Transverse colon (tissue), 4 donors: ENCODE measurements at regions not wholly inside any gene's neighbourhood (a gene's known extent, or its start where the extent isn't known, plus 50 kb on each side); places are given as distances from the start of the nearest gene placed in this dataset.
"Not testable (repeated sequence)": the region's sequence is repeated elsewhere in the genome, so short reads cannot be mapped to it uniquely, and the experiment has no call there.

ENCODE experiments used
- DNase-seq: peaks from one replicate; pipeline ENCODE4 v3.0.0-alpha.2; 2019
- H3K27ac ChIP-seq, 4 donors: fragments of 200-600 bp; sonication (generic); 2 replicates each; pipeline ENCODE4 v1.5.1; 2016 to 2018; ENCODE audit warnings: inconsistent platforms in 4 of 4
- H3K27me3 ChIP-seq: fragments of 200-600 bp; sonication (generic); 2 replicates; pipeline ENCODE4 v1.5.1; 2017; ENCODE audit warnings: inconsistent platforms
- H3K36me3 ChIP-seq, 4 donors: fragments of 200-600 bp; sonication (generic); 2 replicates each; pipeline ENCODE4 v1.5.1; 2017 to 2019; ENCODE audit warnings: inconsistent platforms in 4 of 4
- H3K4me1 ChIP-seq, 4 donors: fragments of 200-600 bp; sonication (generic); 2 replicates each; pipeline ENCODE4 v1.5.1; 2017 to 2020; ENCODE audit warnings: inconsistent platforms in 4 of 4
- H3K4me3 ChIP-seq, 4 donors: fragments of 200-600 bp; sonication (generic); 1 replicate in 1 of 4; 2 replicates in 3 of 4; pipeline versions ENCODE4 v1.5.1 to v1.6.1; 2017 to 2019; ENCODE audit warnings: inconsistent platforms in 4 of 4
- H3K9me3 ChIP-seq, 2 donors: fragments of 200-600 bp; sonication (generic); 2 replicates each; pipeline ENCODE4 v1.5.1; 2017 to 2019; ENCODE audit warnings: inconsistent platforms in 2 of 2
- CTCF ChIP-seq, 5 experiments: fragments of 200-600 bp in 3 of 5; fragments of 450-650 bp in 2 of 5; sonication (generic) in 3 of 5; IDR thresholded peaks; 1 replicate in 2 of 5; 2 replicates in 3 of 5; pipeline ENCODE4 v1.5.1; 2016 to 2017; ENCODE audit warnings: antibody characterized with exemption in 5 of 5, inconsistent platforms in 3 of 5, mild to moderate bottlenecking in 2 of 5, moderate library complexity in 1 of 5
- EP300 ChIP-seq: sonication (generic); formaldehyde crosslinking; IDR thresholded peaks from one replicate; pipeline ENCODE4 v1.6.1; 2017; ENCODE audit warnings: antibody characterized with exemption, low read depth
- POLR2A ChIP-seq: fragments of 450-650 bp; IDR thresholded peaks from one replicate; pipeline ENCODE4 v1.6.1; 2016; ENCODE audit warnings: antibody characterized with exemption, mild to moderate bottlenecking, moderate library complexity
- POLR2AphosphoS5 ChIP-seq, 3 donors: sonication (generic); formaldehyde crosslinking; IDR thresholded peaks; one replicate each; pipeline ENCODE4 v1.6.1; 2016; ENCODE audit warnings: antibody characterized with exemption in 3 of 3
- WGBS, 2 donors: methylation state at CpG; one replicate each; pipeline ENCODE4 v1.1.5; 2018; ENCODE audit warnings: low coverage in 1 of 2; 5-methylcytosine and 5-hydroxymethylcytosine counted together
- in situ Hi-C, 4 donors: fragments of 200-750 bp; cut with MboI; loops; one replicate each; pipeline versions ENCODE4 v1.15.0 to v1.15.1; 2017; ENCODE audit warnings: low sequenced_read_pairs in 3 of 4, low pct_ligation_motif_present in 1 of 4, low pct_unique_long_range_greater_than_20kb in 1 of 4
- intact Hi-C: fragments of 100-400 bp; cut with DNase I; formaldehyde crosslinking; loops from one replicate; pipeline ENCODE4 v1.15.1; 2023; ENCODE audit warnings: low total_unique reads

DNA sequence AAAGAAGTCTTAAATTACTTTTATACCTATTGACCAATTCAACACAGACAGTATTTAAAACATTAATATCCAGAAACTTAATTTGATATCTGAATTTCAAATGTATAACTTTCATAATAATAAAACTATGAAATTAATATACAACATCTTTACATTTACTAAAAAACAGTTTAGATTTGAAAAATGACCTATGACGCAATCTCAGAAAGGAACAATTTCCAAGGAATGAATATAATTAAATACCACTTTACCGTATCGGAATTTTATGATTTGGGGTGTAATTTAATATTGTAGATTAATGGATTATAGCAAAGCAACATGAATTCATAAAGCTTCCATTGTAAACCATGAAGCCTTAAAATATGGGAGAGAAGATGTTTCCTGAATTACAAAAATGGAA, 321.5 kb upstream of the TRPM3 start:
- no peaks in the 10 kb centered on the region for H3K36me3 ChIP-seq

GRCh38 chr9:71441266-71441665, 319.8 kb upstream of the TRPM3 start:
- Histone ChIP-seq H3K27ac (no peak overlapping the region), H3K4me1 (peaks cover 0 to under 1% (median 0%) of the 10 kb centered on the region in 4 donors), H3K9me3 (no peaks in the 10 kb centered on the region), H3K36me3 (no peaks in the 10 kb centered on the region), H3K4me3 (no peak overlapping the region), H3K27me3 (peaks cover 26% of the 10 kb centered on the region)
- 76 to 85% methylated on average over 5 of the region's 5 CpGs for WGBS, 2 donors
- no peak for DNase-seq
- TF ChIP-seq CTCF (IDR thresholded peaks at IDR 0.05) (no peak), EP300 (no peak), POLR2A (no peak), POLR2AphosphoS5 (IDR thresholded peaks at IDR 0.05) (no peak)
- in situ Hi-C loops = no loop called here
- intact Hi-C loops = no loop called here

More for the DNA sequence above, 321.5 kb upstream of the TRPM3 start:
- TF ChIP-seq POLR2A = no peak
- in situ Hi-C loops (no loop called here), intact Hi-C loops (no loop called here)
- Histone ChIP-seq H3K27me3 (peaks cover 42% of the 10 kb centered on the region), H3K4me3 (no peak overlapping the region), H3K9me3 (no peaks in the 10 kb centered on the region), H3K27ac (no peak overlapping the region), H3K4me1 (peaks cover 7 to 10% (median 8%) of the 10 kb centered on the region in 4 donors)
- no peak for DNase-seq
- WGBS, 2 donors = 88 to 98% methylated on average over 3 of the region's 3 CpGs

DNA sequence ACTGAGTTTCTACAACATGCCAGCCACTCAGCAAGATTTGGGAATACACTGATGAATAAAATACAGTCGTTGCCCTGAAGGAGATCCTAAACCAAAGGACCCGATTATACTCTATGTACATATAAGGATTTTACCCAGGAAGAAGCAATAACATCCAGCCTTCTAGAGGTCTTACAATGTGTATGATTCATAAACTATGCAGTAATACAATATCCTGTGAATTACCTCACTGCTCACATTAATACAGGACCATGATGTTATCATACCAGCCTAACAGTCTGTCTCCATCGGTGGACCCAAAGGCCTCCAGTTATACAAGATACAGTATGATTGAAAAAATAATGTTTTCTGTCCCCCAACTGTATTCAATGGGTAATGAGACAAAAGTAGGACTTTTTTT, 310.5 kb upstream of the TRPM3 start:
- TF ChIP-seq CTCF (IDR thresholded peaks at IDR 0.05) (no peak), EP300 (no peak), POLR2A (no peak)
- in situ Hi-C loops = no loop called here
- WGBS, 2 donors = 89 to 90% methylated on average over 3 of the region's 3 CpGs

DNA sequence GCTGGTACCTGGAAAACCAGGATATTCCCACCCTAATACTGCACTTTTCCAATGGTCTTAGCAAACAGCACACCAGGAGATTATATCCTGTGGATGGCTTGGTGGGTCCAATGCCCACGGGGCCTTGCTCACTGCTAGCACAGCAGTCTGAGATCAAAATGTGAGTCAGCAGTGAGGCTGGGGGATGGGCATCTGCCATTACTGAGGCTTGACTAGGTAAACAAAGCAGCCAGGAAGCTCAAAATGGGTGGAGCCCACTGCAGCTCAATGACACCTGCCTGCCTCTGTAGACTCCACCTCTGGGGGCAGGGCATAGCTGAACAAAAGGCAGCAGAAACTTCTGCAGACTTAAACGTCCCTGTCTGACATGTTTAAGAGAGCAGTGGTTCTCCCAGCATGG, 285.9 kb upstream of the TRPM3 start:
- H3K36me3 ChIP-seq, H3K27ac ChIP-seq, H3K27me3 ChIP-seq, H3K9me3 ChIP-seq, DNase-seq, intact Hi-C loops, H3K4me3 ChIP-seq, in situ Hi-C loops, H3K4me1 ChIP-seq: not testable (repeated sequence)
- 33% methylated on average over 2 of the region's 2 CpGs; no CpG with 5 or more reads in 1 of the 2 donors for WGBS, 2 donors

More for the DNA sequence above, 310.5 kb upstream of the TRPM3 start:
- no peak overlapping the region for H3K27ac ChIP-seq
- DNase-seq = no peak
- no peak overlapping the region for H3K4me3 ChIP-seq
- H3K9me3 ChIP-seq = no peaks in the 10 kb centered on the region
- no peaks in the 10 kb centered on the region for H3K27me3 ChIP-seq
- intact Hi-C loops = no loop called here
- no peaks in the 10 kb centered on the region for H3K36me3 ChIP-seq
- no peaks in the 10 kb centered on the region for H3K4me1 ChIP-seq

DNA sequence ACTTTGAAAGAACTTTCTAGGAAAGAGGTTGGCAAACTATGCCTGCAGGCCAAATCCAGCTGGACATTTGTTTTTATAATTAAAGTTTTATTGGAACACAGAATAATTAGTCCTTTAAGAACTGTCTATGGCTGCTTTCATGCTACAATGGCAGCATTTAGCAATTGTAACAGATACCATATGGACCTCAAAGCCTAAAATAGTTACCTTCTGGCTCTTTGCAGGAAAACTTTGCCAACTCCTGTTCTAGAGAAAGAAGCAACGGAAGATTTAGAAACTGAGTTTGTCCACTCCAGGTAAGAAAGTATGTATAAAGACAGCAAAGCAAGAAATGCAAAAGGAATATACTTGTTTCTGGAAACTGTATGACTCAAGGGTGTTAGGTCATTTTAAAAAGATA, 281.7 kb upstream of the TRPM3 start:
- Histone ChIP-seq H3K4me1 (no peaks in the 10 kb centered on the region), H3K36me3 (no peaks in the 10 kb centered on the region), H3K4me3 (no peak overlapping the region), H3K9me3 (no peaks in the 10 kb centered on the region), H3K27ac (no peak overlapping the region), H3K27me3 (no peaks in the 10 kb centered on the region)
- TF ChIP-seq POLR2AphosphoS5 (IDR thresholded peaks at IDR 0.05) = no peak
- intact Hi-C loops (no loop called here), in situ Hi-C loops (no loop called here)
- no peak for DNase-seq
- 88 to 89% methylated on average over 1 of the region's 1 CpG for WGBS, 2 donors

GRCh38 chr9:71393005-71393404, 271.6 kb upstream of the TRPM3 start:
- H3K9me3 ChIP-seq = no peaks in the 10 kb centered on the region
- no peaks in the 10 kb centered on the region for H3K4me1 ChIP-seq
- no peaks in the 10 kb centered on the region for H3K27me3 ChIP-seq
- H3K4me3 ChIP-seq = no peak overlapping the region
- H3K27ac ChIP-seq = no peak overlapping the region
- no peaks in the 10 kb centered on the region for H3K36me3 ChIP-seq
- 66 to 78% methylated on average over 3 of the region's 3 CpGs for WGBS, 2 donors
- in situ Hi-C loops (no loop called here), intact Hi-C loops (no loop called here)
- no peak for TF ChIP-seq POLR2A
- TF ChIP-seq POLR2AphosphoS5 (IDR thresholded peaks at IDR 0.05) = no peak
- TF ChIP-seq EP300 = no peak
- TF ChIP-seq CTCF (IDR thresholded peaks at IDR 0.05) = no peak
- no peak for DNase-seq
